Keratinocyte (primary cell): ENCODE measurements at regions not wholly inside any gene's neighbourhood (a gene's known extent, or its start where the extent isn't known, plus 50 kb on each side); places are given as distances from the start of the nearest gene placed in this dataset.

ENCODE experiments used
- EZH2 ChIP-seq: IDR thresholded peaks from one replicate; pipeline ENCODE4 v1.6.1; 2012; ENCODE audit warnings: inconsistent platforms, mild to moderate bottlenecking, low read length, moderate library complexity
- TF ChIP-seq, protein P1 (sequence below), 3 experiments: IDR thresholded peaks in 1 of 3; conservative IDR thresholded peaks in 1 of 3; optimal IDR thresholded peaks in 1 of 3; 2 replicates in 2 of 3; 3 replicates in 1 of 3; pipeline versions ENCODE3 to v1.5.1; 2011; ENCODE audit warnings: low read length in 3 of 3, mild to moderate bottlenecking in 3 of 3, moderate library complexity in 2 of 3, control low read depth in 1 of 3, inconsistent platforms in 1 of 3; ENCODE audit not compliant: insufficient read depth in 2 of 3; ENCODE audit errors: extremely low read depth in 1 of 3

DNA sequence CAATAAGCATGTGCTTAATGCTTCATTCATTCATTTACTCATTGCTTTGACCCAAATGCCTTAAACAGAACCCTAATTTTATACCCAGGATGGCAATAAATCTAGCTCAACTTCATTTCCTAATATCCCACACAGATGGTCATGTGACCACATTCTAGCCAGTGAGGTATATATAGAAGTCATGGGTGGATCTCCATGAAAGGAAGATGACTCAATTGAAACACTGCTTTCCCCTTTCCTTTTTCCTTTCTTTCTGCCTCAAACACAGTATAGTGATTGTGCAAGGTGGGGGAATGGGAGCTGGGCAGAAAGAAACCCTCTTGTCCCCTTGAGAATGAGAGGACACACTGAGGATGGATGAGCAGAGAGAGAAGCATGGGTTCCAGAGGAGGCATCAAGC lies 183.5 kb upstream of the PRICKLE2 start:
- TF ChIP-seq EZH2, result no peak
- TF ChIP-seq, protein P1, sequence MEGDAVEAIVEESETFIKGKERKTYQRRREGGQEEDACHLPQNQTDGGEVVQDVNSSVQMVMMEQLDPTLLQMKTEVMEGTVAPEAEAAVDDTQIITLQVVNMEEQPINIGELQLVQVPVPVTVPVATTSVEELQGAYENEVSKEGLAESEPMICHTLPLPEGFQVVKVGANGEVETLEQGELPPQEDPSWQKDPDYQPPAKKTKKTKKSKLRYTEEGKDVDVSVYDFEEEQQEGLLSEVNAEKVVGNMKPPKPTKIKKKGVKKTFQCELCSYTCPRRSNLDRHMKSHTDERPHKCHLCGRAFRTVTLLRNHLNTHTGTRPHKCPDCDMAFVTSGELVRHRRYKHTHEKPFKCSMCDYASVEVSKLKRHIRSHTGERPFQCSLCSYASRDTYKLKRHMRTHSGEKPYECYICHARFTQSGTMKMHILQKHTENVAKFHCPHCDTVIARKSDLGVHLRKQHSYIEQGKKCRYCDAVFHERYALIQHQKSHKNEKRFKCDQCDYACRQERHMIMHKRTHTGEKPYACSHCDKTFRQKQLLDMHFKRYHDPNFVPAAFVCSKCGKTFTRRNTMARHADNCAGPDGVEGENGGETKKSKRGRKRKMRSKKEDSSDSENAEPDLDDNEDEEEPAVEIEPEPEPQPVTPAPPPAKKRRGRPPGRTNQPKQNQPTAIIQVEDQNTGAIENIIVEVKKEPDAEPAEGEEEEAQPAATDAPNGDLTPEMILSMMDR (optimal IDR thresholded peaks at IDR 0.05 in 1 of 3, IDR thresholded peaks at IDR 0.05 in 1 of 3, conservative IDR thresholded peaks at IDR 0.05 in 1 of 3; ENCODE audit: extremely low read depth in 1 of 3, insufficient read depth in 2 of 3, low read length in 3 of 3), result no peak
